ENCODE measurements at regions not wholly inside any gene's neighbourhood (a gene's known extent, or its start where the extent isn't known, plus 50 kb on each side); places are given as distances from the start of the nearest gene placed in this dataset.

DNA sequence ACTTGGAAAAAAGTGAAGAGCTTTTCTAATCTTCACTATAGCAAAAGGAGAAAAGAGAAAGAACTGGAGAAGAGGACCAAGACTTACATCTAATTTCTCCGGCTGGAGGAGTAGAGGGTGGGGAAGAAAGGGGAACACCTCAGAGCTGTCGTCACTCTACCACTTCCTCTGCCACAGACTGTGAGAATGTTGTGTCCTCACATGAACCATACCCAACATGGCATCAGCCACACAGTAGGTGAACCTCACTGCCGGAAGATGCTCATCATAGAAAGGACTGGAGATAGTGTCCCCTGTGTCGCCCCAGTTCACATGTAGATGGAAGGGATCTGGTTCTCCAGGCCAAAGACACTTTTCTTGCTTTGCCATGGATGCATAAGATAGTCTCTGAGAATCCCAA lies 604.4 kb upstream of the NOX3 start:
- Histone ChIP-seq H3K9me3 (ENCODE audit: low read depth) (no peaks in the 10 kb centered on the region), H3K27me3 (replicated peaks; ENCODE audit: insufficient read depth) (no peaks in the 10 kb centered on the region), H3K9ac (no peak overlapping the region)

DNA sequence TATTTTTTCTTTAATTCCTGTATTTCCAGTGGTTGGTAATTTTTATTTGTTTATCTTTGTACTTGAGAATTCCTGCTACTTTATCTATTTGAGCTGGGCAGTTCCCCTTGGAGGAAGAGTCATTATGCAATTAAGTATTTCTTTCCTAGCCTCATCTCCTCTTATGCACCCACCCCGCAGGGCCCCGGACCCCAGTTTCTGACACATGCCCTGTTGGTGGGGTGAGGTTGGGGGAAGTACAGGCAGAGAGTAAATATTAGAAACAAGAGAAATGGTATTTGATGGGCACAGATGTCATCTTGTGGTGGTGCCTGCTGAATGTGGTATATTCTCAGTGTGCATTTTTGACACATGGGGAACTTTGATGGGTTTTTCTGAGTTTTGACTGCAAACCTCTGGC lies 602.7 kb upstream of the NOX3 start:
- Histone ChIP-seq H4K20me1 (ENCODE audit: insufficient read depth) (no peaks in the 10 kb centered on the region), H2AFZ (no peak overlapping the region), H3K9me2 (ENCODE audit: insufficient read depth) (no peaks in the 10 kb centered on the region), H3K4me3 (no peak overlapping the region), H3K4me2 (ENCODE audit: unreplicated experiment) (no peak overlapping the region), H3K79me2 (ENCODE audit: insufficient read depth) (no peaks in the 10 kb centered on the region), H3K9me3 (ENCODE audit: low read depth) (no peaks in the 10 kb centered on the region), H3K27ac (no peak overlapping the region), H3K27me3 (replicated peaks; ENCODE audit: insufficient read depth) (no peaks in the 10 kb centered on the region), H3K9ac (no peak overlapping the region), H3K36me3 (ENCODE audit: low read depth) (no peaks in the 10 kb centered on the region), H3F3A (ENCODE audit: insufficient read depth) (no peaks in the 10 kb centered on the region), H3K4me1 (ENCODE audit: insufficient read depth) (no peaks in the 10 kb centered on the region)
- 67 to 71% methylated on average over 2 of the region's 2 CpGs for WGBS, 2 experiments (ENCODE audit: low coverage in 1 of 2, low lambda C conversion rate in 2 of 2, missing lambda C conversion rate in 2 of 2)
- no peak for TF ChIP-seq EZH2 (IDR thresholded peaks at IDR 0.05; ENCODE audit: insufficient read depth, poor library complexity, severe bottlenecking)
- in situ Hi-C loops (cut with MboI) = no loop called here
- DNase-seq = no peak

More for the DNA sequence above, 604.4 kb upstream of the NOX3 start:
- no peaks in the 10 kb centered on the region for H3K79me2 ChIP-seq (ENCODE audit: insufficient read depth)
- H3K36me3 ChIP-seq (ENCODE audit: low read depth) = no peaks in the 10 kb centered on the region
- TF ChIP-seq EZH2 (IDR thresholded peaks at IDR 0.05; ENCODE audit: insufficient read depth, poor library complexity, severe bottlenecking) (no peak), EZH2phosphoT487 (IDR thresholded peaks at IDR 0.05; ENCODE audit: insufficient read depth, low read depth) (no peak)
- H3K4me3 ChIP-seq = no peak overlapping the region
- H2AFZ ChIP-seq = no peak overlapping the region
- in situ Hi-C loops (cut with MboI) = no loop called here
- H3K4me1 ChIP-seq (ENCODE audit: insufficient read depth) = no peaks in the 10 kb centered on the region
- 48 to 52% methylated on average over 4 of the region's 4 CpGs for WGBS, 2 experiments (ENCODE audit: low coverage in 1 of 2, low lambda C conversion rate in 2 of 2, missing lambda C conversion rate in 2 of 2)
- no peaks in the 10 kb centered on the region for H3K9me2 ChIP-seq (ENCODE audit: insufficient read depth)
- no peak overlapping the region for H3K27ac ChIP-seq
- no peaks in the 10 kb centered on the region for H3F3A ChIP-seq (ENCODE audit: insufficient read depth)
- no peak overlapping the region for H3K4me2 ChIP-seq (ENCODE audit: unreplicated experiment)
- no peak for DNase-seq
- no peaks in the 10 kb centered on the region for H4K20me1 ChIP-seq (ENCODE audit: insufficient read depth)

DNA sequence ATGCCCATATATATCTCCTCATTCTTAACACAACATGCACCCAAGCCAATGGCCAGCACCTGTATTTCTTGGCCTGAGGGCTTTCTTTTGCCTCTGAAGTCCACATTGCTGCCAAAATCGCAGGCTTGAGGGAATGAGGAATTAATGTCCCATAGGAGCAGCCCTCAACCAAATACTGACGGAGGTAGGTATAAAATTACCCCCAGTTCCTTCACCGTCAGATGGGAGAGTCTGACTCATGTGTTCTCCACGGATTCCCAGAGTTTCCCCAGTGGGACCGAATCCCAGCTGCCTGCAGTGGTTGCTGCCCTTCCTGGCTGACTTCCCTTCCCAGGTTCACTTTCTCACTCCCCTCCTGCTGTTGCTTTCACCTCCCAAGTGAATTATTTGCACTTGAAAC lies 602.2 kb upstream of the NOX3 start:
- Histone ChIP-seq H2AFZ (no peak overlapping the region), H3K27ac (no peak overlapping the region)
- 24 to 38% methylated on average over 5 of the region's 5 CpGs for WGBS, 2 experiments (ENCODE audit: low coverage in 1 of 2, low lambda C conversion rate in 2 of 2, missing lambda C conversion rate in 2 of 2)

DNA sequence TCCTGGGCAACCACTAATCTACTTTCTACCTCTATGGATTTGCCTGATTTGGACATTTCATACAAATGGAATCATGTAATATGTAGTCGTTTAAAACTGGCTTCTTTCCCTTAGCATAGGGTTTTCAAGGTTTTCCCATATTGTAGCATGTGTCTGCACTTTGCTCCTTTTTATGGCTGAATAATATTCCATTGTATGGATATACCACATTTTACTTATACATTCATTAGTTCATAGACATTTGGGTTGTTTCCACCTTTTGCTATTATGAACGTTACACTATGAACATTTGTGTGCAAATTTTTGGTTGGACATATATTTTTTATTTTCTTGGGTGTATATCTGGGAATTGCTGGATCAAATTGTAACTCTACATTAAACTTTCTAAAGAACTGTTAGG lies 600.4 kb upstream of the NOX3 start:
- H3F3A ChIP-seq (ENCODE audit: insufficient read depth) = no peaks in the 10 kb centered on the region
- no peak for DNase-seq
- TF ChIP-seq EZH2 (IDR thresholded peaks at IDR 0.05; ENCODE audit: insufficient read depth, poor library complexity, severe bottlenecking) = no peak
- no peak for TF ChIP-seq EZH2phosphoT487 (IDR thresholded peaks at IDR 0.05; ENCODE audit: insufficient read depth, low read depth)
- in situ Hi-C loops (cut with MboI) = no loop called here
- peaks cover 4% of the 10 kb centered on the region for H3K9me3 ChIP-seq (ENCODE audit: low read depth)
- H3K36me3 ChIP-seq (ENCODE audit: low read depth) = no peaks in the 10 kb centered on the region
- H3K4me1 ChIP-seq (ENCODE audit: insufficient read depth) = no peaks in the 10 kb centered on the region
- no peak overlapping the region for H3K4me3 ChIP-seq
- no peak overlapping the region for H3K27ac ChIP-seq
- H3K27me3 ChIP-seq (replicated peaks; ENCODE audit: insufficient read depth) = no peaks in the 10 kb centered on the region
- no peaks in the 10 kb centered on the region for H3K9me2 ChIP-seq (ENCODE audit: insufficient read depth)
- no peak overlapping the region for H3K4me2 ChIP-seq (ENCODE audit: unreplicated experiment)
- no peak overlapping the region for H3K9ac ChIP-seq
- H2AFZ ChIP-seq = no peak overlapping the region
- 17 to 20% methylated on average over 2 of the region's 2 CpGs for WGBS, 2 experiments (ENCODE audit: low coverage in 1 of 2, low lambda C conversion rate in 2 of 2, missing lambda C conversion rate in 2 of 2)
- H4K20me1 ChIP-seq (ENCODE audit: insufficient read depth) = no peaks in the 10 kb centered on the region
- H3K79me2 ChIP-seq (ENCODE audit: insufficient read depth) = no peaks in the 10 kb centered on the region

More for the DNA sequence above, 602.2 kb upstream of the NOX3 start:
- Histone ChIP-seq H3K9me3 (ENCODE audit: low read depth) (no peaks in the 10 kb centered on the region), H3K4me3 (no peak overlapping the region), H3K36me3 (ENCODE audit: low read depth) (no peaks in the 10 kb centered on the region), H3K9me2 (ENCODE audit: insufficient read depth) (no peaks in the 10 kb centered on the region), H3K27me3 (replicated peaks; ENCODE audit: insufficient read depth) (no peaks in the 10 kb centered on the region), H3K79me2 (ENCODE audit: insufficient read depth) (no peaks in the 10 kb centered on the region), H4K20me1 (ENCODE audit: insufficient read depth) (no peaks in the 10 kb centered on the region), H3K4me1 (ENCODE audit: insufficient read depth) (no peaks in the 10 kb centered on the region), H3K4me2 (ENCODE audit: unreplicated experiment) (no peak overlapping the region), H3F3A (ENCODE audit: insufficient read depth) (no peaks in the 10 kb centered on the region), H3K9ac (no peak overlapping the region)
- in situ Hi-C loops (cut with MboI) = no loop called here
- no peak for DNase-seq
- TF ChIP-seq EZH2phosphoT487 (IDR thresholded peaks at IDR 0.05; ENCODE audit: insufficient read depth, low read depth) (no peak), EZH2 (IDR thresholded peaks at IDR 0.05; ENCODE audit: insufficient read depth, poor library complexity, severe bottlenecking) (no peak)

DNA sequence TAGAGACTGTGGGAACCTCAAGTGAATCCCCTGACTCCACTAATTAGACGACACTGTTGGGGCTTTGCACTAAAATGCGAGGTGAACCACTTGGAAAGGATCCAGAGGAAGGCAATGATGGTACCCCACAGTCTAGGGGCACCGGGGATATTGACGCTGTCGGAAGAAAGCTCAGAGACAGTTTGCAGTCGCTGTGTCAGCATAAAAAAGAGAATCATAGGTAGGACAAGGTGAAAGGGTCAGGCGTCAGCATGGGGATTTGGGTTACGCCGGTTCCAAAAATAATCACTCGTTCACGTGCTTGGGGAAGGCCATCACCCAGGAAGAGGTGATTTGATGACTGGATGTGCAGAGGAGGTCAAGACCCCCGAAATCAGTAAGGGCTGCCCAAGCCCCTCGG lies 598.0 kb upstream of the NOX3 start:
- Histone ChIP-seq H3F3A (ENCODE audit: insufficient read depth) (no peaks in the 10 kb centered on the region), H3K27ac (no peak overlapping the region), H3K9me2 (ENCODE audit: insufficient read depth) (no peaks in the 10 kb centered on the region), H2AFZ (no peak overlapping the region), H3K9ac (no peak overlapping the region), H3K4me2 (ENCODE audit: unreplicated experiment) (no peak overlapping the region), H3K36me3 (ENCODE audit: low read depth) (no peaks in the 10 kb centered on the region), H3K79me2 (ENCODE audit: insufficient read depth) (no peaks in the 10 kb centered on the region), H3K9me3 (ENCODE audit: low read depth) (peaks cover 4% of the 10 kb centered on the region), H4K20me1 (ENCODE audit: insufficient read depth) (no peaks in the 10 kb centered on the region), H3K27me3 (replicated peaks; ENCODE audit: insufficient read depth) (no peaks in the 10 kb centered on the region), H3K4me3 (no peak overlapping the region), H3K4me1 (ENCODE audit: insufficient read depth) (no peaks in the 10 kb centered on the region)
- WGBS, 2 experiments (ENCODE audit: low coverage in 1 of 2, low lambda C conversion rate in 2 of 2, missing lambda C conversion rate in 2 of 2) = 52 to 57% methylated on average over 13 of the region's 13 CpGs
- TF ChIP-seq EZH2phosphoT487 (IDR thresholded peaks at IDR 0.05; ENCODE audit: insufficient read depth, low read depth) (no peak), EZH2 (IDR thresholded peaks at IDR 0.05; ENCODE audit: insufficient read depth, poor library complexity, severe bottlenecking) (no peak)
- no peak for DNase-seq
- in situ Hi-C loops (cut with MboI) = no loop called here

Measured in GM23248 (cell line).